ENCODE measurements at regions not wholly inside any gene's neighbourhood (a gene's known extent, or its start where the extent isn't known, plus 50 kb on each side); places are given as distances from the start of the nearest gene placed in this dataset.

DNA sequence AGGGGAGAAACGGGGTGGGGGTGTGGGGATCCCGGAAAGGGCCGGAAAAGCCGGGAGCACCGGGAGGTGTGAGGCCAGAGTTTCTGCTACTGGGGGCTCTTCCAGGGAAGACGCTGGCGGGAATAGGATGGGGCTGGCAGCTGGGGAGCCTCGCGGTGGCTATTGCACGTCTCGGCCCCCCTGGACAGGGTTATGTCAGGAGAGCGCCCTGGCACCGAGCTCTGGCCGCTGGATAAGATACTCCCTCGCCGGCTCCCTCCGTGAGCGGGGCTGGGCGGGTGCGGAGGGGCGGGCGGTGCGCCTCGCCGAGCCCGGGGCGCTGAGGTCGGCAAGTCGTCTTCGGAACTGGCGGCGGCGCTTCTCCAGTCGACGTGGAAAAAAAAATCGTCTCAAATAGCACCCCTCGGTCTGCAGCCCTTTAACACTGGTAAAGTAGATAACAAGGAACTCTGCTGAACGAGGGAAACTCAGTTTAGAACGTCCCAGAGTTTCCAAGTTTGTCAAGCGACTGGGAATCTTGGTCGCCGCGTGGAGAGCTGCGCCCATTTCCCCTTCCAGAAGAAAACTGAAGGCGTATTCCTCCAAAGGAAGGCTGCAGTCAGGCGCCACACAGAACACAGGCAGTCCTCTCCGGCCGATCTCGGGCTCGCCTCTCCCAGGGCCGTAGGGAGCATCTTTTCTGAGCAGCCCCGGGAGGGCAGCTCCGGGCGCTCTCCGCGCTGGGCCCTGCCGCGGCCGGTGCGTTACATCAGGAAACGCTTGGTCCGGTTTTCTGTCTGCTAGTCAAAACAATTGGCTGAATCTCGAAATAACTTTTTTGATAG, 115.1 kb downstream of the KCNRG start:
- ATAC-seq (ENCODE audit: insufficient read depth, low read depth): no peak
- DNase-seq: no peak
- Histone ChIP-seq H3K9me3 (ENCODE audit: insufficient read depth, low read length, severe bottlenecking) (no peaks in the 10 kb centered on the region), H3K27me3 (ENCODE audit: insufficient read depth, low read length, poor library complexity) (no peaks in the 10 kb centered on the region), H3K4me1 (ENCODE audit: insufficient read depth, low read length) (peaks cover 18% of the 10 kb centered on the region), H3K79me2 (ENCODE audit: insufficient read depth, low read length) (peaks cover 18% of the 10 kb centered on the region), H3K27ac (ENCODE audit: low read length) (no peak overlapping the region), H3K9ac (ENCODE audit: low read depth, low read length) (no peak overlapping the region), H3K4me2 (ENCODE audit: insufficient read depth, low read length) (no peak overlapping the region), H2AFZ (ENCODE audit: low read depth, low read length) (no peak overlapping the region), H3K36me3 (ENCODE audit: insufficient read depth, low read length) (no peaks in the 10 kb centered on the region), H4K20me1 (ENCODE audit: insufficient read depth, low read length) (no peaks in the 10 kb centered on the region), H3K4me3 (ENCODE audit: low read depth in 1 of 2, low read length in 2 of 2) (no peak overlapping the region)
- TF ChIP-seq EZH2 (IDR thresholded peaks at IDR 0.05; ENCODE audit: borderline replicate concordance, low read depth, low read length, severe bottlenecking): no peak
- TF ChIP-seq, protein P1, sequence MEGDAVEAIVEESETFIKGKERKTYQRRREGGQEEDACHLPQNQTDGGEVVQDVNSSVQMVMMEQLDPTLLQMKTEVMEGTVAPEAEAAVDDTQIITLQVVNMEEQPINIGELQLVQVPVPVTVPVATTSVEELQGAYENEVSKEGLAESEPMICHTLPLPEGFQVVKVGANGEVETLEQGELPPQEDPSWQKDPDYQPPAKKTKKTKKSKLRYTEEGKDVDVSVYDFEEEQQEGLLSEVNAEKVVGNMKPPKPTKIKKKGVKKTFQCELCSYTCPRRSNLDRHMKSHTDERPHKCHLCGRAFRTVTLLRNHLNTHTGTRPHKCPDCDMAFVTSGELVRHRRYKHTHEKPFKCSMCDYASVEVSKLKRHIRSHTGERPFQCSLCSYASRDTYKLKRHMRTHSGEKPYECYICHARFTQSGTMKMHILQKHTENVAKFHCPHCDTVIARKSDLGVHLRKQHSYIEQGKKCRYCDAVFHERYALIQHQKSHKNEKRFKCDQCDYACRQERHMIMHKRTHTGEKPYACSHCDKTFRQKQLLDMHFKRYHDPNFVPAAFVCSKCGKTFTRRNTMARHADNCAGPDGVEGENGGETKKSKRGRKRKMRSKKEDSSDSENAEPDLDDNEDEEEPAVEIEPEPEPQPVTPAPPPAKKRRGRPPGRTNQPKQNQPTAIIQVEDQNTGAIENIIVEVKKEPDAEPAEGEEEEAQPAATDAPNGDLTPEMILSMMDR (IDR thresholded peaks at IDR 0.05; ENCODE audit: borderline replicate concordance, extremely low read depth, low read length, poor library complexity, severe bottlenecking): no peak

DNA sequence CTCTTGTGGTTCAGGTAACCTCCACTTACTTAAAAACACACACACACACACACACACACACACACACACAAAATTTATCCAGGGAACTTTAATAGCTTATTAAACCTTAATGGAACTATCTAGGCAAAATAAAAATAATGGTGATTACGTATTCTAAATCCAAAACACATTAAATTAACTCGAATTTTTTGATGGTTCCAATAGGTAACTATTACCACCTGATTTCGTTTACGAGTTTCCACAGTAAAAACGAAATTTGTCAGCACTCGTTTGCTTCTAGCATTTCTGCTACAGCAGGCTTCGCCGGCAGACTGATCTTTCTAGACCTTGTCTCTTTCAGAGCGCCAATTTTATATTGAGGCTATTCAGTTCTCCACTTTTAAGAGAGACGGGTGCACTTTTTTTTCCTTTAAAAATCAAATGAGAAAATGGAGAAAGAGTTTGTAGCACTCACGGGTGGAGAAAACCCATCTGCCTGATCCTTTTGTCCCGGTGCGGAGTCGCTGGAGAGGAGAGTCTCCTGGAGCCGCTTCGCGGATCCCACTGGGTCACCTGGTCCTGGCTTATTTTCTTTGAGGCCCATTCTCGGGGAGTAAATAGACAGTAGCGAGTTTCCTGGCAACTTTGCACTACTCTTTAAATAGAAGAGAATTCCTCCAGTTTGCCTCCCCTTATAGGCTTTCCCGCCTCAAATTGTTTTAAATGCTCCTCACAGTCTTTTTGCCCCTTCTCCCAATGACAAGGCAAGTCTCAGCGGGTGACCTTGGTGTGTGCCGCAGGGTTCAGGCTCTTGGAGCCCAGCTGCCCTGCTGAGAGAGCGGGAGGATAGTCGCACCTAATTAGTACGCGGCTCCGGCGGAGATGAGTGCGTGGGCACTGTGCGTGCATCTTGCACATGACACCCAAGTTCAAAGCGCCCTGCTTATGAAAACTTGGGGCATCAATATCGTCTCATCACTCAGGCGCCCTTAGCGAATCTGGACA, 117.0 kb downstream of the KCNRG start:
- Histone ChIP-seq H3K27me3 (ENCODE audit: insufficient read depth, low read length, poor library complexity) (no peaks in the 10 kb centered on the region), H3K9me3 (ENCODE audit: insufficient read depth, low read length, severe bottlenecking) (no peaks in the 10 kb centered on the region), H3K4me1 (ENCODE audit: insufficient read depth, low read length) (peaks cover 2% of the 10 kb centered on the region), H2AFZ (ENCODE audit: low read depth, low read length) (no peak overlapping the region), H4K20me1 (ENCODE audit: insufficient read depth, low read length) (no peaks in the 10 kb centered on the region), H3K9ac (ENCODE audit: low read depth, low read length) (no peak overlapping the region), H3K4me3 (ENCODE audit: low read depth in 1 of 2, low read length in 2 of 2) (no peak overlapping the region), H3K36me3 (ENCODE audit: insufficient read depth, low read length) (no peaks in the 10 kb centered on the region), H3K4me2 (ENCODE audit: insufficient read depth, low read length) (no peak overlapping the region), H3K79me2 (ENCODE audit: insufficient read depth, low read length) (peaks cover 2% of the 10 kb centered on the region; the same call in 1 of the 2 replicates), H3K27ac (ENCODE audit: low read length) (no peak overlapping the region)
- TF ChIP-seq, protein P1 (IDR thresholded peaks at IDR 0.05; ENCODE audit: borderline replicate concordance, extremely low read depth, low read length, poor library complexity, severe bottlenecking): no peak
- no peak for TF ChIP-seq EZH2 (IDR thresholded peaks at IDR 0.05; ENCODE audit: borderline replicate concordance, low read depth, low read length, severe bottlenecking)
- DNase-seq (no peak), ATAC-seq (ENCODE audit: insufficient read depth, low read depth) (no peak)

DNA sequence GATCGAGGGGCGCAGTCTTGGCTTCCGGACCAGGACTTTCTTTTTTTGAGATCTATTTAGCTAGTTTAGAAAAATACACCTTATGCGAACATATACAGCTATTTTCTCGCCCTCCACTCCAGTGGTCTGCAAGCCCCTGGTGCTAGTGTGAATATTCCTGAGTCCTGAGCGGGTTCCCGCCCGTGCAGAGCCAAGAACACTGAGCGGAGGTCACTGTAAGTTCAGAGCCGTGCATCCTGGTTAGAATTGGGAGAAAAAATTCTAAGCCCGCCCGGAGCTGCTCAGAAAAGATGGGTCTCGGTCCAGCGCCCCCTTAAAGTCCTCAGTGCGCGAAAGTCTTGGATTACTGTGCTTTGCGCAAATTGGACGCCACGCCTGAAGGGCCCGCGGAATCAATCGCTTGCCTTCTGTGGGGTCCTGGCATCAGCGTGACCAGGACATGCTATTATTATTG, 117.7 kb downstream of the KCNRG start:
- no peak overlapping the region for H3K27ac ChIP-seq (ENCODE audit: low read length)
- H3K9me3 ChIP-seq (ENCODE audit: insufficient read depth, low read length, severe bottlenecking): no peaks in the 10 kb centered on the region
- DNase-seq (no peak), ATAC-seq (ENCODE audit: insufficient read depth, low read depth) (no peak)
- H3K9ac ChIP-seq (ENCODE audit: low read depth, low read length): no peak overlapping the region
- H3K36me3 ChIP-seq (ENCODE audit: insufficient read depth, low read length): no peaks in the 10 kb centered on the region
- no peak overlapping the region for H3K4me2 ChIP-seq (ENCODE audit: insufficient read depth, low read length)
- TF ChIP-seq, protein P1 (IDR thresholded peaks at IDR 0.05; ENCODE audit: borderline replicate concordance, extremely low read depth, low read length, poor library complexity, severe bottlenecking): no peak
- no peaks in the 10 kb centered on the region for H3K27me3 ChIP-seq (ENCODE audit: insufficient read depth, low read length, poor library complexity)
- no peak overlapping the region for H2AFZ ChIP-seq (ENCODE audit: low read depth, low read length)
- H3K4me1 ChIP-seq (ENCODE audit: insufficient read depth, low read length): no peaks in the 10 kb centered on the region
- H3K4me3 ChIP-seq (ENCODE audit: low read depth in 1 of 2, low read length in 2 of 2): no peak overlapping the region
- H4K20me1 ChIP-seq (ENCODE audit: insufficient read depth, low read length): no peaks in the 10 kb centered on the region
- H3K79me2 ChIP-seq (ENCODE audit: insufficient read depth, low read length): no peaks in the 10 kb centered on the region
